Activated B cell treated with CpG ODN at 0.5 μM for 24 hours (primary cell): ENCODE measurements at regions not wholly inside any gene's neighbourhood (a gene's known extent, or its start where the extent isn't known, plus 50 kb on each side); places are given as distances from the start of the nearest gene placed in this dataset.

Experiments
- ATAC-seq: fragments of 200-7000 bp; cut with Tn5 transposase; one replicate; pipeline ENCODE4 v1.10.0; 2021; ENCODE audit warnings: low read depth, mild to moderate bottlenecking, moderate library complexity
- CTCF ChIA-PET: fragments of 350-600 bp; sonication (Branson Sonifier 250); formaldehyde crosslinking; loops from one replicate; lab custom pipeline; 2021; ENCODE audit warnings: antibody characterized with exemption; lab: Charles Lee
- POLR2A ChIA-PET: fragments of 350-600 bp; sonication (Branson Sonifier 250); formaldehyde crosslinking; loops from one replicate; lab custom pipeline; 2021; ENCODE audit warnings: antibody characterized with exemption; lab: Charles Lee
- DNase-seq: peaks from one replicate; pipeline ENCODE4 v3.0.0; 2022
- H3K27ac Mint-ChIP-seq: one replicate; pipeline ENCODE4 v1.8.0; 2020; ENCODE audit warnings: mixed read lengths
- H3K27me3 Mint-ChIP-seq: one replicate; pipeline ENCODE4 v1.8.0; 2021; ENCODE audit warnings: mixed read lengths
- H3K36me3 Mint-ChIP-seq: one replicate; pipeline ENCODE4 v1.8.0; 2021; ENCODE audit warnings: low read depth, mixed read lengths
- H3K4me1 Mint-ChIP-seq: one replicate; pipeline ENCODE4 v1.8.0; 2021; ENCODE audit warnings: mixed read lengths
- H3K4me3 Mint-ChIP-seq: one replicate; pipeline ENCODE4 v1.8.0; 2020; ENCODE audit warnings: mild to moderate bottlenecking, mixed read lengths
- H3K9me3 Mint-ChIP-seq: one replicate; pipeline ENCODE4 v1.8.0; 2020; ENCODE audit warnings: mixed read lengths
- intact Hi-C: fragments of 100-400 bp; cut with micrococcal nuclease; formaldehyde crosslinking; loops from one replicate; pipeline ENCODE4 v1.15.1; 2024
- TF ChIP-seq, protein P1 (sequence below): fragments of 200-600 bp; IDR thresholded peaks from one replicate; pipeline ENCODE4 v1.8.0; 2022; ENCODE audit warnings: antibody characterized with exemption, mild to moderate bottlenecking

DNA sequence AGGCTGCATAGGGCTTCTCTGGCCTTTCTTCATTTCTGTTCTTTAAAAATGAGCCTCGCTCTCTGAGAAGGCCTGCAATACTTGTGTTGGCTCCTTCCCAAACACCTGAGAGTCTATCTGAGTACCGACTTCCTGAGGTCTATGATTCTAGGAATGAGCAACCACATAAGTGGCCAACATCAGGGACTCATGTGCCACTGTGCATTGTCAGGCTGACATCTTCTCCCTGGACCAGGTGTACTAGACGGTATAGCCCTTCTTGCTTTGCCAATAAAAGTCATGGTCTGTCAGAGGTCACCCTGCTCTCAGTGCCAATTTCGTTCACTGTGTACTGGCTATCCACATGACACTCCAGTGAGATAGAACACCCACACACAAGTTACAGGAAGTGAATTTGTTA is 67.4 kb upstream of the EPHA5 start:
- H3K27me3 Mint-ChIP-seq, result no peaks in the 10 kb centered on the region
- H3K4me1 Mint-ChIP-seq, result no peaks in the 10 kb centered on the region
- TF ChIP-seq, protein P1, sequence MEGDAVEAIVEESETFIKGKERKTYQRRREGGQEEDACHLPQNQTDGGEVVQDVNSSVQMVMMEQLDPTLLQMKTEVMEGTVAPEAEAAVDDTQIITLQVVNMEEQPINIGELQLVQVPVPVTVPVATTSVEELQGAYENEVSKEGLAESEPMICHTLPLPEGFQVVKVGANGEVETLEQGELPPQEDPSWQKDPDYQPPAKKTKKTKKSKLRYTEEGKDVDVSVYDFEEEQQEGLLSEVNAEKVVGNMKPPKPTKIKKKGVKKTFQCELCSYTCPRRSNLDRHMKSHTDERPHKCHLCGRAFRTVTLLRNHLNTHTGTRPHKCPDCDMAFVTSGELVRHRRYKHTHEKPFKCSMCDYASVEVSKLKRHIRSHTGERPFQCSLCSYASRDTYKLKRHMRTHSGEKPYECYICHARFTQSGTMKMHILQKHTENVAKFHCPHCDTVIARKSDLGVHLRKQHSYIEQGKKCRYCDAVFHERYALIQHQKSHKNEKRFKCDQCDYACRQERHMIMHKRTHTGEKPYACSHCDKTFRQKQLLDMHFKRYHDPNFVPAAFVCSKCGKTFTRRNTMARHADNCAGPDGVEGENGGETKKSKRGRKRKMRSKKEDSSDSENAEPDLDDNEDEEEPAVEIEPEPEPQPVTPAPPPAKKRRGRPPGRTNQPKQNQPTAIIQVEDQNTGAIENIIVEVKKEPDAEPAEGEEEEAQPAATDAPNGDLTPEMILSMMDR, result no peak
- H3K36me3 Mint-ChIP-seq, result no peaks in the 10 kb centered on the region
- peaks cover 2% of the 10 kb centered on the region for H3K9me3 Mint-ChIP-seq
- ATAC-seq (no peak), DNase-seq (no peak)
- no peak overlapping the region for H3K4me3 Mint-ChIP-seq
- ChIA-PET POLR2A (no interaction called here), CTCF (no interaction called here)
- intact Hi-C loops, result no loop called here
- no peak overlapping the region for H3K27ac Mint-ChIP-seq

DNA sequence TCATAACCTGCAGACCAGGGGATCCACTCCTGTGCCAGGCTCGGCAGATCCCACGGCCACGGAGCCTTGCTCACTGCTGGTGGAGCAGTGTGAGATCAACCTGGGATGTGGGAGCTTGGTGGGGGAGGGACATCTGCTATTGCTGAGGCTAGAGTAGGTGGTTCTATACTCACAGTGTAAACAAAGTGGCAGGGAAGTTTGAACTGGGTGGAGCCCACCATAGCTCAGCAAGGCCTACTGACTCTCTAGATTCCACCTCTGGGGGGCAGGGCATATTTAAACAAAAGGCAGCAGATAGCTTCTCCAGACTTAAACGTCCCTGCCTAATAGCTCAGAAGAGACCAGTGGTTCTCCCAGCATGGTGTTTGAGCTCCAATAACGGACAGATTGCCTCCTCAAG is 54.7 kb upstream of the EPHA5 start:
- no peak for DNase-seq
- ChIA-PET POLR2A (no interaction called here), CTCF (no interaction called here)
- Mint-ChIP-seq H3K27me3 (no peaks in the 10 kb centered on the region), H3K4me1 (no peaks in the 10 kb centered on the region), H3K36me3 (no peaks in the 10 kb centered on the region), H3K4me3 (no peak overlapping the region), H3K9me3 (peaks cover 2% of the 10 kb centered on the region), H3K27ac (no peak overlapping the region)
- TF ChIP-seq, protein P1, result no peak
- no peak for ATAC-seq
- intact Hi-C loops, result no loop called here
